Breast epithelium (tissue), 4 donors: ENCODE measurements at regions not wholly inside any gene's neighbourhood (a gene's known extent, or its start where the extent isn't known, plus 50 kb on each side); places are given as distances from the start of the nearest gene placed in this dataset.

Source experiments
- DNase-seq, 2 donors: peaks; one replicate each; pipeline ENCODE4 v3.0.0-alpha.2; 2019; ENCODE audit warnings: low spot score in 2 of 2
- H3K27ac ChIP-seq, 2 donors: fragments of 200-600 bp; sonication (generic) in 1 of 2; one replicate each; pipeline ENCODE4 v1.5.1; 2016 to 2019; ENCODE audit warnings: mild to moderate bottlenecking in 1 of 2
- H3K27me3 ChIP-seq, 2 donors: fragments of 200-600 bp; sonication (generic) in 1 of 2; one replicate each; pipeline versions ENCODE4 v1.5.1 to v1.6.0; 2017 to 2019; ENCODE audit warnings: control low read depth in 1 of 2, mild to moderate bottlenecking in 1 of 2
- H3K36me3 ChIP-seq: fragments of 200-600 bp; one replicate; pipeline ENCODE4 v1.5.1; 2019
- H3K4me1 ChIP-seq, 2 donors: fragments of 200-600 bp; sonication (generic); one replicate each; pipeline ENCODE4 v1.5.1; 2016 to 2019; ENCODE audit warnings: control low read depth in 1 of 2
- H3K4me3 ChIP-seq, 3 donors: fragments of 200-600 bp; sonication (generic); 1 replicate in 2 of 3; 2 replicates in 1 of 3; pipeline ENCODE4 v1.5.1; 2016 to 2019; ENCODE audit warnings: mild to moderate bottlenecking in 3 of 3, moderate library complexity in 2 of 3
- H3K9me3 ChIP-seq, 2 donors: fragments of 200-600 bp; sonication (generic) in 1 of 2; one replicate each; pipeline ENCODE4 v1.5.1; 2016 to 2019; ENCODE audit warnings: control low read depth in 1 of 2
- CTCF ChIP-seq, 3 donors: fragments of 450-650 bp; IDR thresholded peaks; one replicate each; pipeline ENCODE4 v1.5.1; 2016 to 2017; ENCODE audit warnings: antibody characterized with exemption in 3 of 3, mild to moderate bottlenecking in 3 of 3, moderate library complexity in 3 of 3
- POLR2A ChIP-seq: fragments of 450-650 bp; IDR thresholded peaks from one replicate; pipeline ENCODE4 v1.6.1; 2016; ENCODE audit warnings: antibody characterized with exemption, mild to moderate bottlenecking, moderate library complexity
- POLR2AphosphoS5 ChIP-seq, 3 donors: sonication (generic); formaldehyde crosslinking; IDR thresholded peaks; one replicate each; pipeline ENCODE4 v1.6.1; 2017; ENCODE audit warnings: antibody characterized with exemption in 3 of 3
- intact Hi-C: fragments of 100-400 bp; cut with DNase I; formaldehyde crosslinking; loops from one replicate; pipeline ENCODE4 v1.15.1; 2023; ENCODE audit warnings: low total_unique reads

- Histone ChIP-seq H3K4me1 (no peaks in the 10 kb centered on the region), H3K9me3 (no peaks in the 10 kb centered on the region), H3K36me3 (no peaks in the 10 kb centered on the region), H3K27me3 (no peaks in the 10 kb centered on the region), H3K27ac (no peak overlapping the region), H3K4me3 (no peak overlapping the region)
- intact Hi-C loops, result no loop called here
- DNase-seq, result no peak
- TF ChIP-seq POLR2AphosphoS5 (IDR thresholded peaks at IDR 0.05) (no peak), POLR2A (no peak), CTCF (IDR thresholded peaks at IDR 0.05) (no peak)
Measured at GRCh38 chr1:208393826-208394225, 149.6 kb upstream of the PLXNA2 start.

- intact Hi-C loops, result no loop called here
- Histone ChIP-seq H3K27ac (no peak overlapping the region), H3K4me1 (no peaks in the 10 kb centered on the region), H3K36me3 (no peaks in the 10 kb centered on the region), H3K27me3 (no peaks in the 10 kb centered on the region), H3K4me3 (no peak overlapping the region), H3K9me3 (no peaks in the 10 kb centered on the region)
- no peak for DNase-seq
- TF ChIP-seq CTCF (IDR thresholded peaks at IDR 0.05) (no peak), POLR2AphosphoS5 (IDR thresholded peaks at IDR 0.05) (no peak), POLR2A (no peak)
Measured at GRCh38 chr1:208397286-208397685, 153.1 kb upstream of the PLXNA2 start.

- H3K27ac ChIP-seq, result no peak overlapping the region
- H3K27me3 ChIP-seq, result no peaks in the 10 kb centered on the region
- no peaks in the 10 kb centered on the region for H3K4me1 ChIP-seq
- H3K9me3 ChIP-seq, result no peaks in the 10 kb centered on the region
- no peaks in the 10 kb centered on the region for H3K36me3 ChIP-seq
- no peak for DNase-seq
- no peak for TF ChIP-seq POLR2AphosphoS5 (IDR thresholded peaks at IDR 0.05)
- intact Hi-C loops, result no loop called here
- H3K4me3 ChIP-seq, result no peak overlapping the region
Measured at GRCh38 chr1:208405014-208405413, 160.8 kb upstream of the PLXNA2 start.

GRCh38 chr1:208409176-208409575 lies 165.0 kb upstream of the PLXNA2 start:
- Histone ChIP-seq H3K4me3 (no peak overlapping the region), H3K27ac (no peak overlapping the region), H3K9me3 (no peaks in the 10 kb centered on the region), H3K4me1 (no peaks in the 10 kb centered on the region), H3K36me3 (no peaks in the 10 kb centered on the region), H3K27me3 (no peaks in the 10 kb centered on the region)
- TF ChIP-seq POLR2A, result no peak
- TF ChIP-seq CTCF (IDR thresholded peaks at IDR 0.05), result no peak
- TF ChIP-seq POLR2AphosphoS5 (IDR thresholded peaks at IDR 0.05), result no peak
- no peak for DNase-seq
- intact Hi-C loops, result no loop called here

- intact Hi-C loops, result no loop called here
- no peaks in the 10 kb centered on the region for H3K36me3 ChIP-seq
- no peak for TF ChIP-seq CTCF (IDR thresholded peaks at IDR 0.05)
- no peak for TF ChIP-seq POLR2AphosphoS5 (IDR thresholded peaks at IDR 0.05)
- TF ChIP-seq POLR2A, result no peak
- no peaks in the 10 kb centered on the region for H3K9me3 ChIP-seq
- no peak overlapping the region for H3K4me3 ChIP-seq
- no peak overlapping the region for H3K27ac ChIP-seq
- no peaks in the 10 kb centered on the region for H3K27me3 ChIP-seq
- H3K4me1 ChIP-seq, result no peaks in the 10 kb centered on the region
- DNase-seq, result no peak
Measured at GRCh38 chr1:208410409-208410808, 166.2 kb upstream of the PLXNA2 start.

GRCh38 chr1:208413006-208413405 lies 168.8 kb upstream of the PLXNA2 start:
- intact Hi-C loops, result no loop called here
- Histone ChIP-seq H3K27me3 (no peaks in the 10 kb centered on the region), H3K4me1 (no peaks in the 10 kb centered on the region), H3K9me3 (no peaks in the 10 kb centered on the region), H3K36me3 (no peaks in the 10 kb centered on the region), H3K4me3 (no peak overlapping the region), H3K27ac (no peak overlapping the region)
- DNase-seq, result no peak
- TF ChIP-seq CTCF (IDR thresholded peaks at IDR 0.05) (no peak), POLR2A (no peak), POLR2AphosphoS5 (IDR thresholded peaks at IDR 0.05) (no peak)
